ENCODE measurements at regions not wholly inside any gene's neighbourhood (a gene's known extent, or its start where the extent isn't known, plus 50 kb on each side); places are given as distances from the start of the nearest gene placed in this dataset.
"Not testable (repeated sequence)": the region's sequence is repeated elsewhere in the genome, so short reads cannot be mapped to it uniquely, and the experiment has no call there.

DNA sequence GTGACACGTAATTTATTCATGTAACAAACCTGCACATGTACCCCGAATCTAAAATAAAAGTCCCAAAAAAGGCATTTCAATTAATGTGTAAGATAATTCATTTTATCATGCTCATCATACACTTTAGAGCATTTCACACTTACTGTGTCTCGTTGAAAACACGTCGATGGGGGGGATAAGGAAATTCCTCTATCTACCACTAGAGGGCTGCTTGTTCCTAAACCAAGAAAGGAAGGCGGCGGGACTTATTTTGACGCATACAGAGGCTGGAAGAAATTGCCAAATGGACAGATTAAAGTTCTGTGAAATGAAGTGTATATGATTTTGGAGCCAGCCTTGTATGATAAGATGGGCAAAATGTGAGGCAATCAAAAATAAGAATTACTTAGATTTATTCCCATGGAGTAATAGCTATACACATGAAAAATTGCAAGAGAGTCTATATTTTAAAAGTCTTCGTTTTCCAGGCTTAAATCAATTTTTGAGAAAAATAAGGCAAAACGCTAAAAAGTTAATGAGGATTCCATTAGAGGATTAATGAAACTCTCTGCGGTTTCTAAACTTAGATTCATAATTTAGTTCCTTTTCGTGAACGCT lies 346.8 kb downstream of the CNTN3 start:
- Histone ChIP-seq H3K27ac (ENCODE audit: low read length) (no peak overlapping the region), H3K27me3 (ENCODE audit: control insufficient read depth, insufficient read depth, low read length) (no peaks in the 10 kb centered on the region), H3K4me1 (ENCODE audit: control insufficient read depth, insufficient read depth, low read length) (peaks cover 2% of the 10 kb centered on the region), H3K4me3 (ENCODE audit: low read length) (no peak overlapping the region), H3K36me3 (ENCODE audit: control insufficient read depth, insufficient read depth, low read length) (no peaks in the 10 kb centered on the region), H3K9me3 (ENCODE audit: control insufficient read depth, low read depth, low read length) (no peaks in the 10 kb centered on the region)
- 82% methylated on average over 5 of the region's 13 CpGs for WGBS (ENCODE audit: insufficient coverage, low lambda C conversion rate)
- DNase-seq = peak; percentile 28 to 41

- Histone ChIP-seq H3K4me3 (ENCODE audit: low read length) (no peak overlapping the region), H3K27ac (ENCODE audit: low read length) (no peak overlapping the region), H3K27me3 (ENCODE audit: control insufficient read depth, insufficient read depth, low read length) (no peaks in the 10 kb centered on the region), H3K9me3 (ENCODE audit: control insufficient read depth, low read depth, low read length) (no peaks in the 10 kb centered on the region), H3K4me1 (ENCODE audit: control insufficient read depth, insufficient read depth, low read length) (peaks cover 2% of the 10 kb centered on the region), H3K36me3 (ENCODE audit: control insufficient read depth, insufficient read depth, low read length) (no peaks in the 10 kb centered on the region)
- WGBS (ENCODE audit: insufficient coverage, low lambda C conversion rate) = 83% methylated on average over 5 of the region's 5 CpGs
- DNase-seq = no peak
Measured at GRCh38 chr3:74267131-74267530, 347.3 kb downstream of the CNTN3 start.

GRCh38 chr3:74265069-74265468 lies 349.4 kb downstream of the CNTN3 start:
- H3K4me1 ChIP-seq (ENCODE audit: control insufficient read depth, insufficient read depth, low read length) = peaks cover 1% of the 10 kb centered on the region
- WGBS (ENCODE audit: insufficient coverage, low lambda C conversion rate) = 67% methylated on average over 1 of the region's 1 CpG
- no peaks in the 10 kb centered on the region for H3K9me3 ChIP-seq (ENCODE audit: control insufficient read depth, low read depth, low read length)
- no peak for DNase-seq
- H3K27ac ChIP-seq (ENCODE audit: low read length) = no peak overlapping the region
- no peaks in the 10 kb centered on the region for H3K36me3 ChIP-seq (ENCODE audit: control insufficient read depth, insufficient read depth, low read length)
- H3K4me3 ChIP-seq (ENCODE audit: low read length) = no peak overlapping the region
- no peaks in the 10 kb centered on the region for H3K27me3 ChIP-seq (ENCODE audit: control insufficient read depth, insufficient read depth, low read length)

GRCh38 chr3:74263031-74263430 lies 351.4 kb downstream of the CNTN3 start:
- Histone ChIP-seq H3K4me3 (ENCODE audit: low read length) (no peak overlapping the region), H3K27ac (ENCODE audit: low read length) (no peak overlapping the region), H3K4me1 (ENCODE audit: control insufficient read depth, insufficient read depth, low read length) (no peaks in the 10 kb centered on the region), H3K9me3 (ENCODE audit: control insufficient read depth, low read depth, low read length) (no peaks in the 10 kb centered on the region), H3K27me3 (ENCODE audit: control insufficient read depth, insufficient read depth, low read length) (no peaks in the 10 kb centered on the region), H3K36me3 (ENCODE audit: control insufficient read depth, insufficient read depth, low read length) (no peaks in the 10 kb centered on the region)
- no CpG with 5 or more reads among the region's 1 CpG for WGBS (ENCODE audit: insufficient coverage, low lambda C conversion rate)
- DNase-seq = no peak

- H3K36me3 ChIP-seq (ENCODE audit: control insufficient read depth, insufficient read depth, low read length) = no peaks in the 10 kb centered on the region
- no peak overlapping the region for H3K27ac ChIP-seq (ENCODE audit: low read length)
- H3K4me3 ChIP-seq (ENCODE audit: low read length) = no peak overlapping the region
- 29% methylated on average over 3 of the region's 3 CpGs for WGBS (ENCODE audit: insufficient coverage, low lambda C conversion rate)
- no peaks in the 10 kb centered on the region for H3K4me1 ChIP-seq (ENCODE audit: control insufficient read depth, insufficient read depth, low read length)
- DNase-seq = no peak
- H3K27me3 ChIP-seq (ENCODE audit: control insufficient read depth, insufficient read depth, low read length) = no peaks in the 10 kb centered on the region
- H3K9me3 ChIP-seq (ENCODE audit: control insufficient read depth, low read depth, low read length) = no peaks in the 10 kb centered on the region
Measured at GRCh38 chr3:74233091-74233490, 381.4 kb downstream of the CNTN3 start.

- no peak for DNase-seq
- H3K4me3 ChIP-seq (ENCODE audit: low read length) = no peak overlapping the region
- no peaks in the 10 kb centered on the region for H3K36me3 ChIP-seq (ENCODE audit: control insufficient read depth, insufficient read depth, low read length)
- H3K27ac ChIP-seq (ENCODE audit: low read length) = no peak overlapping the region
- H3K9me3 ChIP-seq (ENCODE audit: control insufficient read depth, low read depth, low read length) = no peaks in the 10 kb centered on the region
- no peaks in the 10 kb centered on the region for H3K27me3 ChIP-seq (ENCODE audit: control insufficient read depth, insufficient read depth, low read length)
- no peaks in the 10 kb centered on the region for H3K4me1 ChIP-seq (ENCODE audit: control insufficient read depth, insufficient read depth, low read length)
- WGBS (ENCODE audit: insufficient coverage, low lambda C conversion rate) = 68% methylated on average over 3 of the region's 3 CpGs
Measured at GRCh38 chr3:74217467-74217866, 397.0 kb downstream of the CNTN3 start.

DNA sequence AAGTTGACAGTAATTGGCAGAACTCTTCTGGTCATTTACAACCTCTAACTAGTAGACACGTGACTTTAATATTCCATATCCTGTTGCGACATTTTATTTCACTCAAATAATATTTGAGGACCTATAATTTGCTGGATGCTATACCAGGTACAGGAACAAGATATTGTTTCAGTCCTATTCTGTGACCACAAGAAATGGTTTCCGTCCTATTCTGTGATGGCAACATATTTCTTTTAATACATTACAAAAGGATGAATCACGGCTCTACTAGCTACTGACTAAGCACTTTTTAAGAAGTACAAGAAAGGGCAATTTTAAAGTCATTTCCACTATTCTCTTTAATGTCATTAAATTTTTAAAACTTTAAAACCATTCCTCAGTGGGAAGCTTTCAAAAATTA lies 400.2 kb downstream of the CNTN3 start:
- H3K27ac ChIP-seq (ENCODE audit: low read length) = no peak overlapping the region
- H3K9me3 ChIP-seq (ENCODE audit: control insufficient read depth, low read depth, low read length) = no peaks in the 10 kb centered on the region
- no peak overlapping the region for H3K4me3 ChIP-seq (ENCODE audit: low read length)
- 100% methylated on average over 2 of the region's 4 CpGs for WGBS (ENCODE audit: insufficient coverage, low lambda C conversion rate)
- H3K36me3 ChIP-seq (ENCODE audit: control insufficient read depth, insufficient read depth, low read length) = no peaks in the 10 kb centered on the region
- no peaks in the 10 kb centered on the region for H3K27me3 ChIP-seq (ENCODE audit: control insufficient read depth, insufficient read depth, low read length)
- H3K4me1 ChIP-seq (ENCODE audit: control insufficient read depth, insufficient read depth, low read length) = no peaks in the 10 kb centered on the region
- DNase-seq = no peak

- H3K4me3 ChIP-seq (ENCODE audit: low read length) = no peak overlapping the region
- H3K4me1 ChIP-seq (ENCODE audit: control insufficient read depth, insufficient read depth, low read length) = no peaks in the 10 kb centered on the region
- H3K27me3 ChIP-seq (ENCODE audit: control insufficient read depth, insufficient read depth, low read length) = no peaks in the 10 kb centered on the region
- no peaks in the 10 kb centered on the region for H3K9me3 ChIP-seq (ENCODE audit: control insufficient read depth, low read depth, low read length)
- DNase-seq = no peak
- H3K27ac ChIP-seq (ENCODE audit: low read length) = no peak overlapping the region
- no peaks in the 10 kb centered on the region for H3K36me3 ChIP-seq (ENCODE audit: control insufficient read depth, insufficient read depth, low read length)
Measured at GRCh38 chr3:74210739-74211138, 403.7 kb downstream of the CNTN3 start.

DNA sequence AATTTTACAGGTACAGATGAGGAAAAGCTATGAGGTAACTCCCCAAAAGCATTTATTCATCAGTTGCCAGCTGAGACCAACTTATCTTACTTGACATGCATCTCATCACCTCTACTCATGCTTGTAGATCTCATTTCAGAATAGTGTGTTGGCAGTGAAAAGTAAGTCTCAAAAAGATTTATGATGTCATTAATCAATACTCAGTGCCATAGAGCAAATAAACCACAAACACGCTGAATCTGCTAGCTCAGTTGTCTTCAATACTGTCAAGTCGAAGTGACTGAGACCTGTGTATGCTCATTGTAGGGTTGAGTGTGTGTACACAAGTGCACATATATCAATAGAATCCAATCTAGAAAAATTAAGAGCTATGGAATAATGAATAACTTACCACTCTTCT lies 413.5 kb downstream of the CNTN3 start:
- no peak overlapping the region for H3K4me3 ChIP-seq (ENCODE audit: low read length)
- H3K27me3 ChIP-seq (ENCODE audit: control insufficient read depth, insufficient read depth, low read length) = no peaks in the 10 kb centered on the region
- no peaks in the 10 kb centered on the region for H3K9me3 ChIP-seq (ENCODE audit: control insufficient read depth, low read depth, low read length)
- no peak overlapping the region for H3K27ac ChIP-seq (ENCODE audit: low read length)
- DNase-seq = no peak
- WGBS (ENCODE audit: insufficient coverage, low lambda C conversion rate) = no CpG with 5 or more reads among the region's 2 CpGs
- no peaks in the 10 kb centered on the region for H3K36me3 ChIP-seq (ENCODE audit: control insufficient read depth, insufficient read depth, low read length)
- no peaks in the 10 kb centered on the region for H3K4me1 ChIP-seq (ENCODE audit: control insufficient read depth, insufficient read depth, low read length)

- not testable (repeated sequence) for H3K4me1 ChIP-seq (ENCODE audit: control insufficient read depth, insufficient read depth, low read length); H3K27me3 ChIP-seq (ENCODE audit: control insufficient read depth, insufficient read depth, low read length); H3K4me3 ChIP-seq (ENCODE audit: low read length); DNase-seq; H3K27ac ChIP-seq (ENCODE audit: low read length); H3K36me3 ChIP-seq (ENCODE audit: control insufficient read depth, insufficient read depth, low read length); H3K9me3 ChIP-seq (ENCODE audit: control insufficient read depth, low read depth, low read length)
- no CpG with 5 or more reads among the region's 5 CpGs for WGBS (ENCODE audit: insufficient coverage, low lambda C conversion rate)
Measured at GRCh38 chr3:74178664-74179063, 435.8 kb downstream of the CNTN3 start.

DNA sequence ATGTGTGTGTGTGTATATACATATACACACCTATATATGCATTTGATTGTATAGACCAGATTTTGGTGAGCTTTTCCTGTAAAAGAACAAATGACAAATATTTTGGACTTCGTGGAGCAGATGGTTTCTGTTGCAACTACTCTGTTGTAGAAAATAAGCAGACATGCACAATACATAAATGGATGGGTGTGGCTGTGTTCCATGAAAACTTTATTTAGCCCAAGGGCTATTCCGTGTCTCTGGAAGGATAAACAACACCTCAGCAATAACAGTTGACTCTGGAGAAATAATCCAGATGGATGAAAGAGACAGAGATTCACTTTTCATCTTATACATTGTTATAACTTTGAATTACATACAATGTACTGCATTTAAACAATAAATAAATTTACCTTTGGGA lies 441.4 kb downstream of the CNTN3 start:
- H3K9me3 ChIP-seq (ENCODE audit: control insufficient read depth, low read depth, low read length) = no peaks in the 10 kb centered on the region
- no peak overlapping the region for H3K4me3 ChIP-seq (ENCODE audit: low read length)
- no peak for DNase-seq

More for the DNA sequence above, 441.4 kb downstream of the CNTN3 start:
- H3K27me3 ChIP-seq (ENCODE audit: control insufficient read depth, insufficient read depth, low read length) = no peaks in the 10 kb centered on the region
- H3K4me1 ChIP-seq (ENCODE audit: control insufficient read depth, insufficient read depth, low read length) = no peaks in the 10 kb centered on the region
- no peak overlapping the region for H3K27ac ChIP-seq (ENCODE audit: low read length)
- H3K36me3 ChIP-seq (ENCODE audit: control insufficient read depth, insufficient read depth, low read length) = no peaks in the 10 kb centered on the region
- whole genome bisulfite sequencing (ENCODE audit: insufficient coverage, low lambda C conversion rate) = 57% methylated on average over 1 of the region's 2 CpGs
